ENCODE measurements at regions not wholly inside any gene's neighbourhood (a gene's known extent, or its start where the extent isn't known, plus 50 kb on each side); places are given as distances from the start of the nearest gene placed in this dataset.
"Not testable (repeated sequence)": the region's sequence is repeated elsewhere in the genome, so short reads cannot be mapped to it uniquely, and the experiment has no call there.

DNA sequence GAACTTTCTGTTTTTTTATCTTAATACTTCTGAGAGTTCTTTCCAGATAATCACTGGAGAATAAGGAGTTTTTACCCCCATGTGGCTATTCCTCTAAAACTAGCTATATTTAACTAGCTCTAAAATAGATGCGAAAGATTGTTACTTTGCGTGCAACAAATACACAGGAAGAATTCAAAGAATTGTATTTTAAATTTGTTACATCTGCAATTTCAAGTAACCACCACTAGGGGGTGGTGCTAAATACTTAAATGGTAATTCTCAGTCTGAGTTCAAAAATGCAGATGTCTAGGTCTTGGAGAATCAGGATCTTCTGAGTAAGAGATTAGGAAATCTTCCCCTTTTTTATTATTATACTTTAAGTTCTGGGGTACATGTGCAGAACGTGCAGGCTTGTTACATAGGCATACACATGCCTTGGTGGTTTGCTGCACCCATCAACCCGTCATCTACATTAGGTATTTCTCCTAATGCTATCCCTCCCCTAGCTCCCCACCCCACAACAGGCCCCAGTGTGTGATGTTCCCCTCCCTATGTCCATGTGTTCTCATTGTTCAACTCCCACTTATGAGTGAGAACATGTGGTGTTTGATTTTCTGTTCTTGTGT, 346.9 kb downstream of the GOLGA6L6 start:
- H3K4me1 Mint-ChIP-seq; POLR2A ChIA-PET; ATAC-seq (ENCODE audit: low read depth); H3K9me3 Mint-ChIP-seq (ENCODE audit: insufficient read depth); H3K27me3 Mint-ChIP-seq; H3K4me3 ChIP-seq (ENCODE audit: control extremely low read depth in 1 of 5, extremely low read depth in 1 of 5, insufficient read depth in 1 of 5, low read depth in 2 of 5, low read length in 4 of 5); H3K4me3 Mint-ChIP-seq; H3K79me2 ChIP-seq (ENCODE audit: control insufficient read depth, insufficient read depth, low read length); intact Hi-C loops (cut with micrococcal nuclease); H3K4me2 ChIP-seq (replicated peaks; ENCODE audit: low read depth, low read length, poor library complexity, severe bottlenecking); H3K9me3 ChIP-seq (ENCODE audit: control extremely low read depth in 1 of 3, control insufficient read depth in 2 of 3, insufficient read depth in 1 of 3, low read length in 2 of 3); H2AFZ ChIP-seq (ENCODE audit: insufficient read depth, low read depth, low read length, poor library complexity, severe bottlenecking); DNase-seq; H3K9ac ChIP-seq (ENCODE audit: low read length); H3K27ac ChIP-seq (ENCODE audit: low read length in 2 of 2); H4K20me1 ChIP-seq (ENCODE audit: control insufficient read depth, insufficient read depth, low read length, poor library complexity, severe bottlenecking); H3K4me1 ChIP-seq (ENCODE audit: control insufficient read depth in 2 of 2, insufficient read depth in 2 of 2, low read length in 2 of 2); H3K27ac Mint-ChIP-seq; H3K27me3 ChIP-seq (replicated peaks in 1 of 4; ENCODE audit: control extremely low read depth in 1 of 4, control insufficient read depth in 3 of 4, insufficient read depth in 4 of 4, low read length in 3 of 4); CTCF ChIA-PET; H3K36me3 ChIP-seq (replicated peaks in 1 of 2; ENCODE audit: control extremely low read depth in 1 of 2, control insufficient read depth in 1 of 2, extremely low read depth in 1 of 2, insufficient read depth in 2 of 2, low read length in 1 of 2): not testable (repeated sequence)
- TF ChIP-seq, protein P1, sequence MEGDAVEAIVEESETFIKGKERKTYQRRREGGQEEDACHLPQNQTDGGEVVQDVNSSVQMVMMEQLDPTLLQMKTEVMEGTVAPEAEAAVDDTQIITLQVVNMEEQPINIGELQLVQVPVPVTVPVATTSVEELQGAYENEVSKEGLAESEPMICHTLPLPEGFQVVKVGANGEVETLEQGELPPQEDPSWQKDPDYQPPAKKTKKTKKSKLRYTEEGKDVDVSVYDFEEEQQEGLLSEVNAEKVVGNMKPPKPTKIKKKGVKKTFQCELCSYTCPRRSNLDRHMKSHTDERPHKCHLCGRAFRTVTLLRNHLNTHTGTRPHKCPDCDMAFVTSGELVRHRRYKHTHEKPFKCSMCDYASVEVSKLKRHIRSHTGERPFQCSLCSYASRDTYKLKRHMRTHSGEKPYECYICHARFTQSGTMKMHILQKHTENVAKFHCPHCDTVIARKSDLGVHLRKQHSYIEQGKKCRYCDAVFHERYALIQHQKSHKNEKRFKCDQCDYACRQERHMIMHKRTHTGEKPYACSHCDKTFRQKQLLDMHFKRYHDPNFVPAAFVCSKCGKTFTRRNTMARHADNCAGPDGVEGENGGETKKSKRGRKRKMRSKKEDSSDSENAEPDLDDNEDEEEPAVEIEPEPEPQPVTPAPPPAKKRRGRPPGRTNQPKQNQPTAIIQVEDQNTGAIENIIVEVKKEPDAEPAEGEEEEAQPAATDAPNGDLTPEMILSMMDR (IDR thresholded peaks at IDR 0.05), result peak; percentile 63
- no CpG with 5 or more reads among the region's 4 CpGs for WGBS (ENCODE audit: insufficient coverage)

DNA sequence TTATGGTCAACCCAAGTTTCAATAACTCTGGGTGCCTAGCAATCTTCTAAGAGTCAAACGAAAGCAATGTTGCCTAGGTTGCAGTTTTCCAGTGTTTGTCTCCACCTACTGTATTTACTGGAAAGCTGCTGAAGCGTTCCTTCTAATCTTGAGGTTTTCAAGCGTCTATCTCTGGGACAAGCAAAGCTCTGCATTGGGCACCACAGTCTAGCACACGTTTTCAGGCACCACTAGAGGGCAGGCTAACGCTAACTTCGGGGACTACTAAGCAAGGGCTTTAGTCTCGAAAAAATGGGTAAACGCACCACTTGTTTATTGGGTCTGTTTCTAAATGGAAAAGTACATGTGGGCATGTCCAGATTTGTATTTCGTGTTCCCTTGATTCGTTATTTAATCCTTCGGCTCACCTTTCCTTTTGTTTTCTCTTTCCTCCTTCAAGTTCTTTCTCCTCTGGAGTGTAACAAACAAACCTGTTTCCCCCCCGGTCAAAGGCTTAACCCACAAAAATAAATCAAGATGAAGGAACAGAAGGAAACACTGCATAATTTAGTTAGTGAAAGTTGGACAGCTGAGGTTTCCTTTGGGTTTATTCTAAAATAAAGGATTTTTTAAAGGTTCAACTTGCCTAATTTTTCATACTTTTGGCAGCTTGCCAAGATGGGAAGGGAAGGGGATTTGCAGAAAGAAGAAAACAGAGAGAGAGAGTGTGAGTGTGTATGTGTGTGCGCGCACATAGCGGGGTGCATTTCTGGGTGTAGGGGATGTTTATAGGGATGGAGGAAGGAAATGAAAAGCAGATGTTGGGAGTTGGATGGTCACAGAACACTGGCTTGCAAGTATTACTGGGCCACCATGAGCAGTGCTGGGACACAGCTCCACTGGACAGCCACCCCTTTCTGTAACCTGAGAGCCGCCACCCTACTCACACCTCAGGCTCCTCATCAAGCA, 348.3 kb downstream of the GOLGA6L6 start:
- CTCF ChIA-PET; H3K4me2 ChIP-seq (replicated peaks; ENCODE audit: low read depth, low read length, poor library complexity, severe bottlenecking); H3K36me3 ChIP-seq (replicated peaks in 1 of 2; ENCODE audit: control extremely low read depth in 1 of 2, control insufficient read depth in 1 of 2, extremely low read depth in 1 of 2, insufficient read depth in 2 of 2, low read length in 1 of 2); H3K79me2 ChIP-seq (ENCODE audit: control insufficient read depth, insufficient read depth, low read length); H3K27ac Mint-ChIP-seq; H3K4me1 Mint-ChIP-seq; H3K9me3 ChIP-seq (ENCODE audit: control extremely low read depth in 1 of 3, control insufficient read depth in 2 of 3, insufficient read depth in 1 of 3, low read length in 2 of 3); H3K27me3 ChIP-seq (replicated peaks in 1 of 4; ENCODE audit: control extremely low read depth in 1 of 4, control insufficient read depth in 3 of 4, insufficient read depth in 4 of 4, low read length in 3 of 4); H3K9me3 Mint-ChIP-seq (ENCODE audit: insufficient read depth); H3K27ac ChIP-seq (ENCODE audit: low read length in 2 of 2); intact Hi-C loops (cut with micrococcal nuclease); H4K20me1 ChIP-seq (ENCODE audit: control insufficient read depth, insufficient read depth, low read length, poor library complexity, severe bottlenecking); H3K9ac ChIP-seq (ENCODE audit: low read length); H3K4me1 ChIP-seq (ENCODE audit: control insufficient read depth in 2 of 2, insufficient read depth in 2 of 2, low read length in 2 of 2); H2AFZ ChIP-seq (ENCODE audit: insufficient read depth, low read depth, low read length, poor library complexity, severe bottlenecking); H3K4me3 ChIP-seq (ENCODE audit: control extremely low read depth in 1 of 5, extremely low read depth in 1 of 5, insufficient read depth in 1 of 5, low read depth in 2 of 5, low read length in 4 of 5); POLR2A ChIA-PET; H3K27me3 Mint-ChIP-seq; H3K4me3 Mint-ChIP-seq: not testable (repeated sequence)
- DNase-seq (peak; percentile 37), ATAC-seq (ENCODE audit: low read depth) (peak; percentile 10)
- 13% methylated on average over 13 of the region's 16 CpGs for WGBS (ENCODE audit: insufficient coverage)
- TF ChIP-seq, protein P1 (IDR thresholded peaks at IDR 0.05), result peak; percentile 44

DNA sequence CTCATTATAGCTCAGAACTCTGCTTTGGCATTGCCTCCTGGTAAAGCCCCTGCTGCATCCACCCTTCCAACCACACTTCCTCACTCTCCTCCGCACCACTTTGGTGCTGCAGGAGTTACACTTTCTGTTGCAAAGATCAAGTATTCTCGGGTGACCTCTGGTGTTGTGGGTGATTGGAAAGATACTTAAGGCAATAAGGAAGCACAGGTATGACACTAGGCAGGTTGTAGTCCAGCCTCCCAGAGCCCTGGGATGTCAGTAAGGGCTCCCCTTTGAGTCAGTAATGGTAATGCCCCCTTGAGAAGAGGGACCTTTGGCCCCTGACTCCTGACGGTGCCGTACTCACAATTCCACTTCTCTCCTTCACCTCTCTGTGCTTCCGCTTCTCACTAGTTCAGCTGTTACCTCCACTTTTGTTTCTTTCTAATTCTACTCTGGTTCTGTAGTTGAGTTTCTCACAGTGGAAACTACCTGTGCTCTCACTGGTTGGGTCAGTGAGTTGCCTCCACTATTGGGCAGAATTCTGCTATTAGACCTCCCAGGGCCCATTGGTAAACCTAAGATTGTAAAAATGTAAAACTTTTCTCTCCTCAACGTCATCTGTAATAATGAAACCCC, 350.0 kb downstream of the GOLGA6L6 start:
- H3K27me3 Mint-ChIP-seq; H4K20me1 ChIP-seq (ENCODE audit: control insufficient read depth, insufficient read depth, low read length, poor library complexity, severe bottlenecking); ATAC-seq (ENCODE audit: low read depth); H3K36me3 ChIP-seq (replicated peaks in 1 of 2; ENCODE audit: control extremely low read depth in 1 of 2, control insufficient read depth in 1 of 2, extremely low read depth in 1 of 2, insufficient read depth in 2 of 2, low read length in 1 of 2); intact Hi-C loops (cut with micrococcal nuclease); CTCF ChIA-PET; H3K4me1 Mint-ChIP-seq; H3K4me3 ChIP-seq (ENCODE audit: control extremely low read depth in 1 of 5, extremely low read depth in 1 of 5, insufficient read depth in 1 of 5, low read depth in 2 of 5, low read length in 4 of 5); DNase-seq; H3K4me2 ChIP-seq (replicated peaks; ENCODE audit: low read depth, low read length, poor library complexity, severe bottlenecking); H3K9me3 Mint-ChIP-seq (ENCODE audit: insufficient read depth); H3K4me3 Mint-ChIP-seq; H3K9me3 ChIP-seq (ENCODE audit: control extremely low read depth in 1 of 3, control insufficient read depth in 2 of 3, insufficient read depth in 1 of 3, low read length in 2 of 3); H3K27me3 ChIP-seq (replicated peaks in 1 of 4; ENCODE audit: control extremely low read depth in 1 of 4, control insufficient read depth in 3 of 4, insufficient read depth in 4 of 4, low read length in 3 of 4); H3K27ac ChIP-seq (ENCODE audit: low read length in 2 of 2); H3K27ac Mint-ChIP-seq; POLR2A ChIA-PET; H3K9ac ChIP-seq (ENCODE audit: low read length); H3K79me2 ChIP-seq (ENCODE audit: control insufficient read depth, insufficient read depth, low read length); H2AFZ ChIP-seq (ENCODE audit: insufficient read depth, low read depth, low read length, poor library complexity, severe bottlenecking); H3K4me1 ChIP-seq (ENCODE audit: control insufficient read depth in 2 of 2, insufficient read depth in 2 of 2, low read length in 2 of 2): not testable (repeated sequence)
- 80% methylated on average over 2 of the region's 6 CpGs for whole genome bisulfite sequencing (ENCODE audit: insufficient coverage)
